H1 (cell line): ENCODE measurements at regions not wholly inside any gene's neighbourhood (a gene's known extent, or its start where the extent isn't known, plus 50 kb on each side); places are given as distances from the start of the nearest gene placed in this dataset.

Experiments
- CTCF ChIA-PET: fragments of 300-600 bp; sonication (Branson Sonifier 250); formaldehyde crosslinking; loops from one replicate; lab custom pipeline; 2021; ENCODE audit not compliant: partially characterized antibody; lab: Charles Lee
- POLR2A ChIA-PET: fragments of 300-600 bp; sonication (Branson Sonifier 250); formaldehyde crosslinking; loops from one replicate; lab custom pipeline; 2021; ENCODE audit warnings: inconsistent platforms; ENCODE audit not compliant: partially characterized antibody; lab: Charles Lee
- DNase-seq, 2 experiments: peaks; one replicate each; pipeline versions ENCODE4 v3.0.0 to v3.0.0-alpha.2; 2010 to 2022; ENCODE audit warnings: low spot score in 2 of 2, low read depth in 1 of 2, mixed read lengths in 1 of 2
- FAIRE-seq: peaks from 2 replicates; lab custom pipeline; 2011; peaks lifted over from hg19 to GRCh38; lab: Jason Lieb, UNC
- H2AFZ ChIP-seq: 2 replicates; pipeline ENCODE4 v1.8.1; 2012; ENCODE audit warnings: low read length, inconsistent platforms
- H2AK5ac ChIP-seq: 2 replicates; pipeline ENCODE4 v1.6.1; 2013; ENCODE audit warnings: low read depth, low read length
- H2BK120ac ChIP-seq: replicated peaks from 2 replicates; pipeline ENCODE3; 2013; ENCODE audit warnings: low read depth, low read length, inconsistent platforms
- H2BK12ac ChIP-seq: 2 replicates; pipeline ENCODE4 v1.6.1; 2013; ENCODE audit warnings: low read depth, low read length
- H2BK15ac ChIP-seq: 2 replicates; pipeline ENCODE4 v1.6.1; 2013; ENCODE audit warnings: low read length
- H2BK20ac ChIP-seq: 2 replicates; pipeline ENCODE4 v1.6.1; 2013; ENCODE audit warnings: low read length
- H2BK5ac ChIP-seq: 2 replicates; pipeline ENCODE4 v1.6.1; 2013; ENCODE audit warnings: low read depth, low read length
- H3K14ac ChIP-seq: 2 replicates; pipeline ENCODE4 v1.6.1; 2013; ENCODE audit warnings: inconsistent platforms; ENCODE audit not compliant: insufficient read length
- H3K18ac ChIP-seq: 2 replicates; pipeline ENCODE4 v1.6.1; 2013; ENCODE audit warnings: low read length; ENCODE audit errors: extremely low read depth
- H3K23ac ChIP-seq: 2 replicates; pipeline ENCODE4 v1.6.1; 2013; ENCODE audit warnings: inconsistent platforms; ENCODE audit not compliant: insufficient read length
- H3K23me2 ChIP-seq: 2 replicates; pipeline ENCODE4 v1.6.1; 2013; ENCODE audit warnings: low read depth, low read length
- H3K27ac ChIP-seq: 2 replicates; pipeline ENCODE4 v1.6.1; 2011; ENCODE audit warnings: low read depth, low read length, inconsistent platforms
- H3K27me3 ChIP-seq, 4 experiments: replicated peaks in 1 of 4; 1 replicate in 1 of 4; 2 replicates in 3 of 4; pipeline versions ENCODE4 v1.6.1 to v1.8.1; 2011 to 2013; ENCODE audit warnings: low read length in 3 of 4, mild to moderate bottlenecking in 3 of 4, inconsistent platforms in 2 of 4, mixed read lengths in 2 of 4, moderate library complexity in 1 of 4; ENCODE audit not compliant: control insufficient read depth in 3 of 4, insufficient read depth in 3 of 4; ENCODE audit errors: extremely low read depth in 1 of 4
- H3K36me3 ChIP-seq, 4 experiments: 2 replicates each; pipeline versions ENCODE4 v1.6.1 to v1.8.1; 2011 to 2013; ENCODE audit warnings: mild to moderate bottlenecking in 4 of 4, low read length in 3 of 4, moderate library complexity in 2 of 4, control low read depth in 1 of 4, inconsistent platforms in 1 of 4; ENCODE audit not compliant: insufficient read depth in 4 of 4, control insufficient read depth in 2 of 4
- H3K4ac ChIP-seq: replicated peaks from 2 replicates; pipeline ENCODE3; 2013; ENCODE audit warnings: low read length, low read depth, mixed read lengths, inconsistent platforms; ENCODE audit not compliant: insufficient read length
- H3K4me1 ChIP-seq, 4 experiments: replicated peaks in 1 of 4; 1 replicate in 1 of 4; 2 replicates in 3 of 4; pipeline versions ENCODE4 v1.6.1 to v1.8.1; 2011 to 2013; ENCODE audit warnings: low read length in 3 of 4, inconsistent platforms in 2 of 4, mixed read lengths in 1 of 4; ENCODE audit not compliant: insufficient read depth in 4 of 4, control insufficient read depth in 3 of 4
- H3K4me2 ChIP-seq, 2 experiments: 2 replicates each; pipeline versions ENCODE4 v1.6.1 to v1.8.1; 2011 to 2013; ENCODE audit warnings: low read depth in 2 of 2, low read length in 2 of 2, control low read depth in 1 of 2, inconsistent platforms in 1 of 2, mild to moderate bottlenecking in 1 of 2; ENCODE audit not compliant: insufficient read depth in 1 of 2
- H3K4me3 ChIP-seq, 4 experiments: fragments of 200-600, 300-600 bp in 1 of 4; sonication (generic), shearing (Covaris generic), sonication (Bioruptor Twin) in 1 of 4; 2 replicates each; pipeline versions ENCODE4 v1.5.1 to v1.8.1; 2011 to 2016; ENCODE audit warnings: low read length in 4 of 4, low read depth in 3 of 4, control low read depth in 2 of 4, inconsistent platforms in 2 of 4, mild to moderate bottlenecking in 2 of 4, mixed read lengths in 1 of 4, moderate library complexity in 1 of 4; ENCODE audit not compliant: insufficient read depth in 2 of 4; ENCODE audit errors: extremely low read depth in 1 of 4
- H3K56ac ChIP-seq: replicated peaks from 2 replicates; pipeline ENCODE3; 2013; ENCODE audit warnings: low read depth, mild to moderate bottlenecking, mixed read lengths, low read length, inconsistent platforms; ENCODE audit not compliant: insufficient read length
- H3K79me1 ChIP-seq: 2 replicates; pipeline ENCODE4 v1.6.1; 2013; ENCODE audit warnings: low read depth, low read length, control low read depth
- H3K79me2 ChIP-seq, 2 experiments: 2 replicates each; pipeline versions ENCODE4 v1.6.1 to v1.8.1; 2012 to 2013; ENCODE audit warnings: low read length in 2 of 2, mild to moderate bottlenecking in 2 of 2, inconsistent platforms in 1 of 2; ENCODE audit not compliant: insufficient read depth in 2 of 2, control insufficient read depth in 1 of 2
- H3K9ac ChIP-seq, 4 experiments: replicated peaks in 1 of 4; 1 replicate in 1 of 4; 2 replicates in 3 of 4; pipeline versions ENCODE4 v1.6.1 to v1.8.1; 2011 to 2013; ENCODE audit warnings: low read depth in 3 of 4, low read length in 3 of 4, control low read depth in 2 of 4, mild to moderate bottlenecking in 2 of 4, moderate library complexity in 2 of 4, inconsistent platforms in 1 of 4; ENCODE audit errors: extremely low read depth in 1 of 4
- H3K9me3 ChIP-seq, 2 experiments: 2 replicates each; pipeline versions ENCODE4 v1.6.1 to v1.8.1; 2012 to 2013; ENCODE audit warnings: mild to moderate bottlenecking in 2 of 2, moderate library complexity in 2 of 2, control low read depth in 1 of 2, inconsistent platforms in 1 of 2, low read depth in 1 of 2, low read length in 1 of 2, mixed read lengths in 1 of 2; ENCODE audit not compliant: insufficient read depth in 2 of 2
- H4K20me1 ChIP-seq, 2 experiments: replicated peaks in 1 of 2; 2 replicates each; pipeline versions ENCODE3 to v1.8.1; 2011 to 2013; ENCODE audit warnings: inconsistent platforms in 2 of 2, low read length in 2 of 2, mild to moderate bottlenecking in 1 of 2; ENCODE audit not compliant: insufficient read depth in 2 of 2, control insufficient read depth in 1 of 2
- H4K5ac ChIP-seq: 2 replicates; pipeline ENCODE4 v1.6.1; 2013; ENCODE audit warnings: low read length, low read depth, mixed read lengths, inconsistent platforms; ENCODE audit not compliant: insufficient read length
- H4K8ac ChIP-seq: 2 replicates; pipeline ENCODE4 v1.8.0; 2013; ENCODE audit warnings: mild to moderate bottlenecking, moderate library complexity, low read length, inconsistent platforms; ENCODE audit not compliant: insufficient read depth; ENCODE audit errors: extremely low read depth
- H4K91ac ChIP-seq: replicated peaks from 2 replicates; pipeline ENCODE3; 2013; ENCODE audit warnings: low read length, mixed read lengths, inconsistent platforms; ENCODE audit not compliant: insufficient read length
- BACH1 ChIP-seq: IDR thresholded peaks from 2 replicates; pipeline ENCODE4 v1.6.1; 2012; ENCODE audit warnings: low read length, improper control_type of control experiment
- BCL11A ChIP-seq, 2 experiments: IDR thresholded peaks; one replicate each; pipeline ENCODE4 v1.6.1; 2011; ENCODE audit warnings: low read depth in 2 of 2, low read length in 2 of 2, mild to moderate bottlenecking in 2 of 2
- POU5F1 ChIP-seq: IDR thresholded peaks from 2 replicates; pipeline ENCODE4 v1.6.1; 2011; ENCODE audit warnings: low read depth, mild to moderate bottlenecking, low read length, moderate library complexity
- RFX5 ChIP-seq: IDR thresholded peaks from 2 replicates; pipeline ENCODE4 v1.6.1; 2011; ENCODE audit warnings: low read depth, low read length, improper control_type of control experiment, borderline replicate concordance
- SP4 ChIP-seq: IDR thresholded peaks from 2 replicates; pipeline ENCODE4 v1.6.1; 2012; ENCODE audit warnings: low read length, inconsistent platforms
- TAF1 ChIP-seq: IDR thresholded peaks from 2 replicates; pipeline ENCODE4 v1.6.1; 2011; ENCODE audit warnings: mild to moderate bottlenecking, low read depth, low read length
- TCF12 ChIP-seq: IDR thresholded peaks from 2 replicates; pipeline ENCODE4 v1.6.1; 2011; ENCODE audit warnings: low read depth, mild to moderate bottlenecking, low read length
- WGBS, 2 experiments: shearing (Covaris generic) in 1 of 2; methylation state at CpG; one replicate each; pipeline versions ENCODE4 v1.1.6 to v1.1.7; 2013 to 2015; ENCODE audit warnings: low lambda C conversion rate in 2 of 2, mixed read lengths in 2 of 2, inconsistent platforms in 1 of 2, low coverage in 1 of 2, missing lambda C conversion rate in 1 of 2; ENCODE audit not compliant: insufficient replicate concordance in 2 of 2, insufficient coverage in 1 of 2, insufficient read length in 1 of 2; ENCODE audit errors: extremely low coverage in 1 of 2, missing lambda C conversion rate in 1 of 2; 5-methylcytosine and 5-hydroxymethylcytosine counted together

DNA sequence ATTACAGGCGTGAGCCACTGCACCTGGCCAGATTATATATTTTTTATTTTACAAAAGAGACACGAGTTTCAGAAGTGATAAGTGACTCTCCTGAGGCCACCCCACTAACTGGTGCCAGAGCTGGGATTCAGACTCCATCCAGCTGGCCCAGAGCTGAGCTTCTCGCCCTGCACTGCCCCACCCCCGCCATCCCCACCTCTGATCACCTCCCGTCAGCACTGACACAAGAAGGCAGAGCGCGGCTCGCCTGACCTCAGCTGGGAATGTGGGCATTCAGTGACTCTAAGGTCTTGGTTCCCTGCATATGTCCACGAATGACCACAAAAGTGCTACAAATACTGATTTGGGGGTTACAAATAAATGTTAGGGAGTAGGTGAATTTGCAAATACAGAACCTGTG lies 56.1 kb upstream of the GALNT15 start:
- H4K8ac ChIP-seq = no peak overlapping the region
- H3K9ac ChIP-seq = no peak overlapping the region
- H2BK5ac ChIP-seq = no peak overlapping the region
- H2BK15ac ChIP-seq = no peak overlapping the region
- no peak overlapping the region for H3K4me3 ChIP-seq
- CTCF ChIA-PET = no interaction called here
- no peak overlapping the region for H3K56ac ChIP-seq
- FAIRE-seq (no peak), DNase-seq (no peak)
- H3K79me1 ChIP-seq = no peaks in the 10 kb centered on the region
- no peak overlapping the region for H4K5ac ChIP-seq
- H3K23me2 ChIP-seq = no peaks in the 10 kb centered on the region
- no peak overlapping the region for H2AK5ac ChIP-seq
- H3K9me3 ChIP-seq = 0 out of 4 replicates have a peak, but pooled peaks cover 0 to 2% of the 10 kb centered on the region in 2 experiments
- H3K27me3 ChIP-seq = no peaks in the 10 kb centered on the region
- no peak overlapping the region for H2AFZ ChIP-seq
- H3K4me1 ChIP-seq = no peaks in the 10 kb centered on the region
- H3K27ac ChIP-seq = no peak overlapping the region
- H3K14ac ChIP-seq = no peak overlapping the region
- no peak overlapping the region for H2BK20ac ChIP-seq
- no peaks in the 10 kb centered on the region for H4K20me1 ChIP-seq
- H3K4ac ChIP-seq = no peak overlapping the region
- POLR2A ChIA-PET = no interaction called here
- H2BK120ac ChIP-seq = no peak overlapping the region
- TF ChIP-seq TAF1 (no peak), RFX5 (no peak), BCL11A (IDR thresholded peaks at IDR 0.05; ENCODE audit: low read depth in 2 of 2, low read length in 2 of 2) (no peak), POU5F1 (no peak), BACH1 (no peak), SP4 (no peak), TCF12 (no peak)
- WGBS, 2 experiments = 84% methylated on average over 9 of the region's 9 CpGs; no CpG with 5 or more reads in 1 of the 2 experiments
- no peak overlapping the region for H4K91ac ChIP-seq
- no peaks in the 10 kb centered on the region for H3K36me3 ChIP-seq
- H3K18ac ChIP-seq = no peak overlapping the region
- H3K23ac ChIP-seq = no peak overlapping the region
- no peak overlapping the region for H2BK12ac ChIP-seq
- no peaks in the 10 kb centered on the region for H3K79me2 ChIP-seq
- no peak overlapping the region for H3K4me2 ChIP-seq
